ENCODE measurements at regions not wholly inside any gene's neighbourhood (a gene's known extent, or its start where the extent isn't known, plus 50 kb on each side); places are given as distances from the start of the nearest gene placed in this dataset.

- no peak for TF ChIP-seq CTCF (IDR thresholded peaks at IDR 0.05)
- TF ChIP-seq EZH2 (IDR thresholded peaks at IDR 0.05; ENCODE audit: borderline replicate concordance, insufficient read depth, low read depth, low read length, poor library complexity, severe bottlenecking), result no peak
Measured at GRCh38 chr2:100650151-100650550, 87.4 kb downstream of the PDCL3 start.
